K562 (cell line): ENCODE measurements at regions not wholly inside any gene's neighbourhood (a gene's known extent, or its start where the extent isn't known, plus 50 kb on each side); places are given as distances from the start of the nearest gene placed in this dataset.

Experiments used
- ATAC-seq: fragments of 200-7000 bp; cut with Tn5 transposase; 3 replicates; pipeline ENCODE4 v1.9.1; 2020; ENCODE audit warnings: moderate library complexity
- BruUV-seq: library from RNA; stranded (reverse); fragments of 400-500 nt; replicated peaks from 2 replicates; lab custom pipeline; 2021; lab: Mats Ljungman, UMichigan
- CTCF ChIA-PET: fragments of 300-600 bp; formaldehyde crosslinking; extraction: SDS; loops from one replicate; lab custom pipeline; 2021; ENCODE audit warnings: low intra/inter-chr PET ratio; lab: Yijun Ruan, JAX
- POLR2A ChIA-PET: fragments of 300-600, 350-650 bp; sonication (Branson Sonifier 250); formaldehyde crosslinking; extraction: SDS; loops from one replicate; lab custom pipeline; 2021; ENCODE audit warnings: antibody characterized with exemption, inconsistent platforms; lab: Yijun Ruan, JAX
- DNase-seq, 4 experiments: peaks; one replicate each; pipeline versions ENCODE4 v3.0.0 to v3.0.0-alpha.2; 2011 to 2018; ENCODE audit warnings: low spot score in 3 of 4, mixed read lengths in 3 of 4; ENCODE audit errors: extremely low read depth in 1 of 4
- FAIRE-seq: peaks from 2 replicates; lab custom pipeline; 2011; peaks lifted over from hg19 to GRCh38; lab: Jason Lieb, UNC
- H2AFZ ChIP-seq: 2 replicates; pipeline ENCODE4 v1.6.0; 2011; ENCODE audit warnings: low read depth, low read length, control low read depth, inconsistent platforms
- H3K27ac ChIP-seq: fragments of 200-600 bp; 3 replicates; pipeline ENCODE4 v1.8.0; 2011; ENCODE audit warnings: low read depth, mild to moderate bottlenecking, control low read depth, inconsistent platforms, low read length, moderate library complexity, mixed read lengths; ENCODE audit errors: extremely low read depth
- H3K27me3 ChIP-seq, 2 experiments: fragments of 300-600 bp in 1 of 2; 2 replicates in 1 of 2; 3 replicates in 1 of 2; pipeline versions ENCODE4 v1.6.0 to v1.8.0; 2011; ENCODE audit warnings: inconsistent platforms in 2 of 2, low read length in 2 of 2, mild to moderate bottlenecking in 1 of 2, mixed read lengths in 1 of 2, moderate library complexity in 1 of 2; ENCODE audit not compliant: control insufficient read depth in 2 of 2, insufficient read depth in 2 of 2
- H3K36me3 ChIP-seq: fragments of 300-600 bp; 3 replicates; pipeline ENCODE4 v1.8.0; 2011; ENCODE audit warnings: mild to moderate bottlenecking, low read length, inconsistent platforms; ENCODE audit not compliant: control insufficient read depth, insufficient read depth
- H3K4me1 ChIP-seq, 2 experiments: fragments of 200-600 bp in 1 of 2; replicated peaks in 1 of 2; 2 replicates in 1 of 2; 3 replicates in 1 of 2; pipeline versions ENCODE4 v1.5.1 to v1.8.0; 2011; ENCODE audit warnings: inconsistent platforms in 2 of 2, low read length in 2 of 2, mild to moderate bottlenecking in 1 of 2, mixed read lengths in 1 of 2, moderate library complexity in 1 of 2; ENCODE audit not compliant: control insufficient read depth in 2 of 2, insufficient read depth in 2 of 2
- H3K4me2 ChIP-seq: 2 replicates; pipeline ENCODE4 v1.6.1; 2011; ENCODE audit warnings: low read length, control low read depth, inconsistent platforms, mixed read lengths; ENCODE audit not compliant: insufficient read depth
- H3K4me3 ChIP-seq: fragments of 200-600 bp; sonication (generic), shearing (Covaris generic); 2 replicates; pipeline ENCODE4 v1.5.1; 2016; ENCODE audit warnings: control low read depth, inconsistent platforms
- H3K79me2 ChIP-seq: fragments of 200-600 bp; 3 replicates; pipeline ENCODE4 v1.8.0; 2011; ENCODE audit warnings: low read length, inconsistent platforms; ENCODE audit not compliant: control insufficient read depth, insufficient read depth
- H3K9ac ChIP-seq, 2 experiments: 2 replicates each; pipeline versions ENCODE4 v1.6.0 to v1.6.1; 2011; ENCODE audit warnings: low read depth in 2 of 2, low read length in 2 of 2, control low read depth in 1 of 2, inconsistent platforms in 1 of 2, mild to moderate bottlenecking in 1 of 2, mixed read lengths in 1 of 2; ENCODE audit not compliant: insufficient read depth in 1 of 2
- H3K9me1 ChIP-seq: one replicate; pipeline ENCODE4 v1.6.0; 2011; ENCODE audit warnings: inconsistent platforms, mild to moderate bottlenecking, low read length, moderate library complexity; ENCODE audit not compliant: control insufficient read depth, insufficient read depth
- H3K9me3 ChIP-seq: replicated peaks from 2 replicates; pipeline ENCODE4 v1.5.1; 2011; ENCODE audit warnings: low read depth, low read length, inconsistent platforms; ENCODE audit not compliant: control insufficient read depth, insufficient read depth
- H4K20me1 ChIP-seq: replicated peaks from 2 replicates; pipeline ENCODE4 v1.6.1; 2011; ENCODE audit warnings: low read length, inconsistent platforms, mixed read lengths; ENCODE audit not compliant: control insufficient read depth, insufficient read depth
- EGR1 ChIP-seq: fragments of 450-650 bp; conservative IDR thresholded peaks from 2 replicates; pipeline ENCODE4 v1.6.1; 2017; ENCODE audit warnings: mild to moderate bottlenecking
- FOXJ3 ChIP-seq: sonication (generic); formaldehyde crosslinking; IDR thresholded peaks from 2 replicates; pipeline ENCODE4 v1.4.0; 2020; ENCODE audit warnings: mild to moderate bottlenecking, missing genetic modification reagents
- SRSF1 ChIP-seq: fragments of 200-400 bp; formaldehyde crosslinking; IDR thresholded peaks from 2 replicates; pipeline ENCODE4 v1.6.1; 2017; ENCODE audit warnings: mild to moderate bottlenecking, low read depth, low read length, moderate library complexity
- TGIF2 ChIP-seq: sonication (generic); formaldehyde crosslinking; IDR thresholded peaks from 2 replicates; pipeline ENCODE4 v1.8.1; 2022; ENCODE audit warnings: mild to moderate bottlenecking, missing genetic modification reagents, moderate library complexity
- ZNF274 ChIP-seq: IDR thresholded peaks from 2 replicates; pipeline ENCODE4 v1.6.1; 2011; ENCODE audit warnings: low read depth, mild to moderate bottlenecking, low read length, moderate library complexity, borderline replicate concordance
- WGBS: fragments of 100-300 bp; shearing (Covaris generic); methylation state at CpG from one replicate; pipeline ENCODE4 v1.1.6; 2016; ENCODE audit warnings: low coverage, mixed read lengths; ENCODE audit not compliant: insufficient coverage; ENCODE audit errors: missing lambda C conversion rate; 5-methylcytosine and 5-hydroxymethylcytosine counted together
- in situ Hi-C: fragments of 300-500 bp; cut with MboI; formaldehyde crosslinking; loops from 4 replicates; pipeline ENCODE4 v1.15.0; 2018; ENCODE audit warnings: inconsistent platforms, mixed read lengths
- intact Hi-C: fragments of 100-400 bp; cut with micrococcal nuclease; formaldehyde crosslinking; loops from 2 replicates; pipeline ENCODE4 v1.14.2; 2022
- TF ChIP-seq, protein P1 (sequence below), 2 experiments: fragments of 450-650 bp; conservative IDR thresholded peaks; 2 replicates each; pipeline ENCODE4 v1.6.1; 2017; ENCODE audit warnings: mild to moderate bottlenecking in 2 of 2, moderate library complexity in 2 of 2
- TF ChIP-seq, protein P2 (sequence below), 2 experiments: fragments of 450-650 bp; IDR thresholded peaks; 2 replicates each; pipeline ENCODE4 v1.6.1; 2016; ENCODE audit warnings: mild to moderate bottlenecking in 2 of 2, borderline replicate concordance in 1 of 2, low read depth in 1 of 2, moderate library complexity in 1 of 2
- TF ChIP-seq, protein P3 (sequence below): fragments of 450-650 bp; IDR thresholded peaks from 2 replicates; pipeline ENCODE4 v1.6.1; 2016
- TF ChIP-seq, protein P4 (sequence below): fragments of 250-450 bp; sonication (Bioruptor Pico); IDR thresholded peaks from 2 replicates; pipeline ENCODE4 v1.8.0; 2022; ENCODE audit warnings: inconsistent platforms

DNA sequence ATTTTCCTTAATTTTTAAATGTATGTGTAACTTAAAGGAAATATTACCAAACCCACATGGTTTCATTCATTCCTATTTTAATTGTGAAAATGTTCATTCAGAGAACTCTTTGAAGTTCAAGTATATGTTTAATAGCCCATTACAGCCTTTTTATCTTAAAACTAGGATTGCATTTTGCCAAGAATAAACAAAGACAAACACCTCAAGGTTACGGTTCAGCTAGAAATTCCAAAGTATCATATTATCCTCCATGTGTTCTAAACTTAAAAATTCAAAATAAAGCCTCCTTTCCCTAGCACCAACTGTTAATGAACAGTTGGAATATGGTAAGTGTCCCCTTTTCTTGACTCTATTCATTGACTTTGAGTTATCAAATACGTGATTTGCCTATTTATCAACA lies 215.6 kb upstream of the SEMA3E start:
- Histone ChIP-seq H3K4me1 (no peaks in the 10 kb centered on the region), H3K9ac (no peak overlapping the region), H4K20me1 (no peaks in the 10 kb centered on the region), H3K27ac (no peak overlapping the region), H3K79me2 (no peaks in the 10 kb centered on the region), H3K36me3 (no peaks in the 10 kb centered on the region), H3K4me2 (no peak overlapping the region), H3K9me3 (no peaks in the 10 kb centered on the region), H3K4me3 (no peak overlapping the region), H2AFZ (no peak overlapping the region), H3K27me3 (no peaks in the 10 kb centered on the region), H3K9me1 (no peaks in the 10 kb centered on the region)
- FAIRE-seq = no peak
- no TSS peak for BruUV-seq
- in situ Hi-C loops (no loop called here), intact Hi-C loops (no loop called here)
- CTCF ChIA-PET = no interaction called here
- DNase-seq = no peak
- 2% methylated on average over 2 of the region's 2 CpGs for WGBS
- POLR2A ChIA-PET = no interaction called here
- ATAC-seq = no peak
- TF ChIP-seq SRSF1 (no peak), ZNF274 (no peak), FOXJ3 (no peak), EGR1 (no peak), TGIF2 (no peak)
- TF ChIP-seq, protein P1, sequence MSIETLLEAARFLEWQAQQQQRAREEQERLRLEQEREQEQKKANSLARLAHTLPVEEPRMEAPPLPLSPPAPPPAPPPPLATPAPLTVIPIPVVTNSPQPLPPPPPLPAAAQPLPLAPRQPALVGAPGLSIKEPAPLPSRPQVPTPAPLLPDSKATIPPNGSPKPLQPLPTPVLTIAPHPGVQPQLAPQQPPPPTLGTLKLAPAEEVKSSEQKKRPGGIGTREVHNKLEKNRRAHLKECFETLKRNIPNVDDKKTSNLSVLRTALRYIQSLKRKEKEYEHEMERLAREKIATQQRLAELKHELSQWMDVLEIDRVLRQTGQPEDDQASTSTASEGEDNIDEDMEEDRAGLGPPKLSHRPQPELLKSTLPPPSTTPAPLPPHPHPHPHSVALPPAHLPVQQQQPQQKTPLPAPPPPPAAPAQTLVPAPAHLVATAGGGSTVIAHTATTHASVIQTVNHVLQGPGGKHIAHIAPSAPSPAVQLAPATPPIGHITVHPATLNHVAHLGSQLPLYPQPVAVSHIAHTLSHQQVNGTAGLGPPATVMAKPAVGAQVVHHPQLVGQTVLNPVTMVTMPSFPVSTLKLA (conservative IDR thresholded peaks at IDR 0.05) = no peak
- TF ChIP-seq, protein P2, sequence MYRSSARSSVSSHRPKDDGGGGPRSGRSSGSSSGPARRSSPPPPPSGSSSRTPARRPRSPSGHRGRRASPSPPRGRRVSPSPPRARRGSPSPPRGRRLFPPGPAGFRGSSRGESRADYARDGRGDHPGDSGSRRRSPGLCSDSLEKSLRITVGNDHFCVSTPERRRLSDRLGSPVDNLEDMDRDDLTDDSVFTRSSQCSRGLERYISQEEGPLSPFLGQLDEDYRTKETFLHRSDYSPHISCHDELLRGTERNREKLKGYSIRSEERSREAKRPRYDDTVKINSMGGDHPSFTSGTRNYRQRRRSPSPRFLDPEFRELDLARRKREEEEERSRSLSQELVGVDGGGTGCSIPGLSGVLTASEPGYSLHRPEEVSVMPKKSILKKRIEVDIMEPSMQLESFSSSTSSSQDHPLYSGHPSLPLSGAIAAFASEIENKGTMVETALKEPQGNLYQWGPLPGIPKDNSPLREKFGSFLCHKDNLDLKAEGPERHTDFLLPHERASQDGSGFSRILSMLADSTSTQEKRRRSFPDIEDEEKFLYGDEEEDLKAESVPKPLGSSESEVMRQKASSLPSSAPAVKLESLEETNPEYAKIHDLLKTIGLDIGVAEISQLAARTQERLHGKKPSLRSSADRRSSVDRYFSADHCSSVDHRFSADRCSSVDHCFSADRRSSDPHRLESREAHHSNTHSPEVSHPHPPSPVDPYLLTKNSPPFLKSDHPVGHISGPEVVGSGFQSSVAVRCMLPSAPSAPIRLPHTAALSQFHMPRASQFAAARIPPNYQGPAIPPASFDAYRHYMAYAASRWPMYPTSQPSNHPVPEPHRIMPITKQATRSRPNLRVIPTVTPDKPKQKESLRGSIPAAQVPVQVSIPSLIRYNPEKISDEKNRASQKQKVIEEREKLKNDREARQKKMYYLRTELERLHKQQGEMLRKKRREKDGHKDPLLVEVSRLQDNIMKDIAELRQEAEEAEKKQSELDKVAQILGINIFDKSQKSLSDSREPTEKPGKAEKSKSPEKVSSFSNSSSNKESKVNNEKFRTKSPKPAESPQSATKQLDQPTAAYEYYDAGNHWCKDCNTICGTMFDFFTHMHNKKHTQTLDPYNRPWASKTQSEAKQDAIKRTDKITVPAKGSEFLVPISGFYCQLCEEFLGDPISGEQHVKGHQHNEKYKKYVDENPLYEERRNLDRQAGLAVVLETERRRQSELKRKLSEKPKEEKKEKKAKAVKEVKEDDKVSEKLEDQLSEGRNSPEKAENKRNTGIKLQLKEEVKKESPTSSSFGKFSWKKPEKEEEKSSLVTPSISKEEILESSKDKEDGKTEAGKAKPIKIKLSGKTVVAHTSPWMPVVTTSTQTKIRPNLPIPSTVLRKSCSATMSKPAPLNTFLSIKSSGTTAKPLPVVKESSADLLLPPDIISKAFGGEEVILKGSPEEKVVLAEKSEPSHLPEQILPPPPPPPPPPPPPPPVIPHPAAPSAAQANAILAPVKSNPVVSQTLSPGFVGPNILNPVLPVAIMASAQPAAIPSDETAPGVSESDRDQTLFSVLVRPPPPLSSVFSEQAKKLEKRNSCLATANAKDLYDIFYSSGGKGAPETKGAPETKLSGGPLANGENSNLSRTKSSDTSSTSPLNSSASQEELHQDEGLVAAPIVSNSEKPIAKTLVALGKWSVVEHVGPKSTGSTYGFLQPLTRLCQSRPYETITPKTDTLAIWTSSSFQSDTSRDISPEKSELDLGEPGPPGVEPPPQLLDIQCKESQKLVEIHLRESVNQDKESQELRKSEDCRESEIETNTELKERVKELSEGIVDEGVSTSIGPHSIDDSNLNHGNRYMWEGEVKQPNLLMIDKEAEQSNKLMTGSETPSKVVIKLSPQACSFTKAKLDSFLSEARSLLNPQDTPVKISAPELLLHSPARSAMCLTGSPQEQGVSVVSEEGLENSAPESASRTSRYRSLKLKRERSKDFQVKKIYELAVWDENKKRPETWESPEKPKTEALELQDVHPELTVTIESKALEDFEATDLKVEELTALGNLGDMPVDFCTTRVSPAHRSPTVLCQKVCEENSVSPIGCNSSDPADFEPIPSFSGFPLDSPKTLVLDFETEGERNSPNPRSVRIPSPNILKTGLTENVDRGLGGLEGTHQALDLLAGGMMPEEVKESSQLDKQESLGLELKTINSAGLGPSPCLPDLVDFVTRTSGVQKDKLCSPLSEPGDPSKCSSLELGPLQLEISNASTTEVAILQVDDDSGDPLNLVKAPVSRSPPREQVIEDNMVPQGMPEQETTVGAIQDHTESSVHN (IDR thresholded peaks at IDR 0.05; ENCODE audit: borderline replicate concordance in 1 of 2, low read depth in 1 of 2) = no peak
- TF ChIP-seq, protein P3, sequence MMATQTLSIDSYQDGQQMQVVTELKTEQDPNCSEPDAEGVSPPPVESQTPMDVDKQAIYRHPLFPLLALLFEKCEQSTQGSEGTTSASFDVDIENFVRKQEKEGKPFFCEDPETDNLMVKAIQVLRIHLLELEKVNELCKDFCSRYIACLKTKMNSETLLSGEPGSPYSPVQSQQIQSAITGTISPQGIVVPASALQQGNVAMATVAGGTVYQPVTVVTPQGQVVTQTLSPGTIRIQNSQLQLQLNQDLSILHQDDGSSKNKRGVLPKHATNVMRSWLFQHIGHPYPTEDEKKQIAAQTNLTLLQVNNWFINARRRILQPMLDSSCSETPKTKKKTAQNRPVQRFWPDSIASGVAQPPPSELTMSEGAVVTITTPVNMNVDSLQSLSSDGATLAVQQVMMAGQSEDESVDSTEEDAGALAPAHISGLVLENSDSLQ = no peak
- TF ChIP-seq, protein P4, sequence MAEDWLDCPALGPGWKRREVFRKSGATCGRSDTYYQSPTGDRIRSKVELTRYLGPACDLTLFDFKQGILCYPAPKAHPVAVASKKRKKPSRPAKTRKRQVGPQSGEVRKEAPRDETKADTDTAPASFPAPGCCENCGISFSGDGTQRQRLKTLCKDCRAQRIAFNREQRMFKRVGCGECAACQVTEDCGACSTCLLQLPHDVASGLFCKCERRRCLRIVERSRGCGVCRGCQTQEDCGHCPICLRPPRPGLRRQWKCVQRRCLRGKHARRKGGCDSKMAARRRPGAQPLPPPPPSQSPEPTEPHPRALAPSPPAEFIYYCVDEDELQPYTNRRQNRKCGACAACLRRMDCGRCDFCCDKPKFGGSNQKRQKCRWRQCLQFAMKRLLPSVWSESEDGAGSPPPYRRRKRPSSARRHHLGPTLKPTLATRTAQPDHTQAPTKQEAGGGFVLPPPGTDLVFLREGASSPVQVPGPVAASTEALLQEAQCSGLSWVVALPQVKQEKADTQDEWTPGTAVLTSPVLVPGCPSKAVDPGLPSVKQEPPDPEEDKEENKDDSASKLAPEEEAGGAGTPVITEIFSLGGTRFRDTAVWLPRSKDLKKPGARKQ = no peak
